GM19395 (cell line): ENCODE measurements at regions not wholly inside any gene's neighbourhood (a gene's known extent, or its start where the extent isn't known, plus 50 kb on each side); places are given as distances from the start of the nearest gene placed in this dataset.

Experiments
- ATAC-seq: cut with Tn5 transposase; IDR thresholded peaks from one replicate; pipeline ENCODE4 v1.9.1; 2021; ENCODE audit warnings: mild to moderate bottlenecking, moderate library complexity; ENCODE audit not compliant: unreplicated experiment

- no peak for ATAC-seq
Observed at GRCh38 chr17:77426676-77427386, 286.1 kb downstream of the SEC14L1 start.

- no peak for ATAC-seq
Observed at GRCh38 chr17:77427391-77427991, 286.7 kb downstream of the SEC14L1 start.

DNA sequence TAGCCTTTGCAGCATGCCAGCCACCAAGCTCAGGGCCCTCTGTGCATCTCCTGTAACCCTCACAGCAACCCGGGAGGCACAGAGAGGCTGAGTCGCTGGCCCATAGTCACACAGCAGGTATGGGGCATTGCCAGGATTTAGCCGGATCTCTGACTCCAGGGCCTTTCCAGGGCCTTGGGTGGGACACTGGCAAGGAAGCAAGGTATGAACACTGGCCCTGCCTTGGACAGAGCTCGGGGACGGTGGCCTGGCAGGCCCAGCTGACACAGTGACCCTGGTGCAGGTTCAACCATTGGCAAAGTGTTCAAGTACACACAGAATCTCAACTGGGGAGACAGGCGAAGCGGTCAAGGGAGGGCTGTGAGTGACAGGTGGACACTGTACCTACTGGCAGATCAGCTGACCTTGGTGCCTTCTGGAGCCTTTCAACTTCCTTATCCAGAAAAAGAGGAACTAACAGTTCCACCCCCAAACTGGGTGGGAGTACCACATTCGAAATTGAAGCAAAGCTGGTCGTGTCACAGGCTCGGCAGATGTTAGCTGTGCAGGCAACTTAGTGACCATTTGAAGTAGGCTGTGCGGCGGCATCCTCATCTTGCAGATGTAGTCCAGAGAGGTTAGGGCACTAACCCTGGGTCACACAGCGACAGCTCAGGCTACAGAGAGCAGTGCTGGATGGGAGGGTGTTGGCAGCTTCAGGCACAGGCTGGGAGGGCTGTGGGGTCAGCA is 287.4 kb downstream of the SEC14L1 start:
- ATAC-seq, result no peak

- no peak for ATAC-seq
Observed at GRCh38 chr17:77428749-77429368, 288.1 kb downstream of the SEC14L1 start.

- no peak for ATAC-seq
Observed at GRCh38 chr17:77429369-77429968, 288.7 kb downstream of the SEC14L1 start.

GRCh38 chr17:77429969-77430752 is 289.4 kb downstream of the SEC14L1 start:
- no peak for ATAC-seq

DNA sequence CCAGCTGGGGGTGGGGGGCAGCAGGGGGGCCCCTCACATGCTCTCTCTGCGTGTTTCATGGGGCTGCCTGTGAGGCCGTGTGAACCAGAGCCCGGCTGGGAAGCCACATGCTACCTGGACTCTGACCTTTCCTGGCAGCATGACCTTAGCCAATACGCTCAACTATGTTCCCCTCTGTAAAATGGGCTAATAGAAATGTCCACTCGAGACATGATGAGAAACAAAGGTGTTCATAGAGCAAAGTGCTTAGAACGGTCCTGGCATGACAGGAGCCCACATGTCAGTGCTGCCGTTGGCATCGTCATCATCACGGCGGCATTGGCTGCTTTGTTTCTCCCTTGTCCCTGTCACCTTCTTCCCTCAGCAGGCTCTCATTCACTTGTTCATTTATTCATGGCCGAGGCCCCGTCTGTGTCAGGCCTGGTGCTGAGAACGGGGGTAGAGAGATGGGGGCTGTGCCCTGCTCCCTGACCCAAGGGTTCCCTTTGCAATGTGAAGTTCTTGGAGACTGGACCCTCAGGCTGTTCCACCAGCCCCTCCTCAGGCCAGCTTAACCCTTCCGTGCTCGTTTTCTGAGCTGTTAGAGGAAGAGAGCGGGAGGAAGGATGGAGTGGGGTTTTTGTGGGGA is 291.4 kb downstream of the SEC14L1 start:
- no peak for ATAC-seq

- ATAC-seq, result no peak
Observed at GRCh38 chr17:77432742-77433141, 292.0 kb downstream of the SEC14L1 start.

GRCh38 chr17:77433385-77434135 is 292.8 kb downstream of the SEC14L1 start:
- peak; percentile 51 for ATAC-seq

DNA sequence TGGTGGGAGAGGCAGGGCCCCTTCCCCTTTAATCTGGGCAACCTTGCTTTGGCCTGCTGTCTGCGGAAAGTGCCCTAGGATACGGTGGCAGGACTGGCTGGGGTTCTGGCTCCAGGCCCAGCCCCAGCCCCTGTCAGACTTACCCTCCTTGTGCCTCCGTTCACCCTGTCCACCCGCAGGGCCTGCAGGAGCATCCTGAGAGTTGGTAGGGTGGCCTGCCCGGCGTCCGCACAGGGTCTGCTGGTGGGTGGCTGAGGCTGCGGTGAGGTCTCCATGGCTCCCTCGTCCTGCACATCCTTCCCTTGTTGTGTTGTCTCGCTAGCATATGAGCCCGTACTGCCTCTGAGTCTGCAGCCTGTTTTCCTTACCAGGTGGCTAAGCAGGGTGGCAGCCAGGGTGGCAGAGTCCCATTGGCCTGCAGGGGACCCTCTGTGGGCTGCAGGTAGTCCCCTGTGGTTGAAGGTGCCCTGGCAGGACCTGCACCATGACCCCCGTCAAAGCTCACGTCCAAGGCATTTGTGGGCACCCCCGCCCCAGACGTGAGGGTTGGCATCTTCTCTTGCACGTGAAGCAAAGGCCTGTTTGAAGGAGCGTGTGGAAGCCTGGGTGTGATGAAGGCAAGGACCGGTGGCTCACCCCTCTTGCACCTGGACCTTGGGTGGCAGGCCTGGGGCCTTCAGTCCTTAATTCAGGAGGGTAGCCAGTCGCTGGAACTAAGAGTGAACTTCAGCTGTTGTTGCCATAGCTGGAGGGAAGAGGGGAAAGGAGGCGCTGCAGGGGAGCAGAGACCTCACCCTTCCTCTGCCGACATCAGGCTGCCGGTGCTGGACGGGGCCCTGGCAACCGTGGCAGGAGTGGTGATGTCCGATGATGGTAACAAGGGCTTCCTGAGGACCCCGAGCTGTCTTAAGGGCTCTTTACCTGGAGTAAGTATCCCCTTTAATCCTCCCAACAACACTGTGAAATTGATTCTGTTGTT is 293.7 kb downstream of the SEC14L1 start:
- ATAC-seq, result no peak

GRCh38 chr17:77435272-77436057 is 294.7 kb downstream of the SEC14L1 start:
- ATAC-seq, result no peak

DNA sequence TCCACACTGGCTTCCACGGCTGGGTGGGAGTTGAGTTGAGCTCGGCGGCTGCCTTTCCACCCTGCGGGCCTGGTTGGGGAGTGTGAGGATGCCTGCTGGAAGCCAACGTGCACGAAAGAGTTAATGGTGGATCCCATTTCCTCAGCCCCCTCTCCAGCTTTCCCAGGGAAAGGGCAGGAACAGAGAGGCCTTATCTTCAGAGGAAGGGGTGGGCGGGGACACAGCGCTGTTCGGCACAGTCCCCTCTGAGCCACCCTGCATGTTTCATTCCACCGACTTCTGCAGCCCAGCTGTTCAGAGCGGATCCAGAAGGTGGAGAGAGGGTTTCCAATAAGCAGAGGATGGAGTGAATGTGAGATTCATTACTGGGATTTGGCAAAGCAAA is 295.3 kb downstream of the SEC14L1 start:
- ATAC-seq, result no peak

GRCh38 chr17:77436481-77436880 is 295.7 kb downstream of the SEC14L1 start:
- ATAC-seq, result no peak

GRCh38 chr17:77437017-77437416 is 296.2 kb downstream of the SEC14L1 start:
- no peak for ATAC-seq

GRCh38 chr17:77437747-77438146 is 297.0 kb downstream of the SEC14L1 start:
- no peak for ATAC-seq

DNA sequence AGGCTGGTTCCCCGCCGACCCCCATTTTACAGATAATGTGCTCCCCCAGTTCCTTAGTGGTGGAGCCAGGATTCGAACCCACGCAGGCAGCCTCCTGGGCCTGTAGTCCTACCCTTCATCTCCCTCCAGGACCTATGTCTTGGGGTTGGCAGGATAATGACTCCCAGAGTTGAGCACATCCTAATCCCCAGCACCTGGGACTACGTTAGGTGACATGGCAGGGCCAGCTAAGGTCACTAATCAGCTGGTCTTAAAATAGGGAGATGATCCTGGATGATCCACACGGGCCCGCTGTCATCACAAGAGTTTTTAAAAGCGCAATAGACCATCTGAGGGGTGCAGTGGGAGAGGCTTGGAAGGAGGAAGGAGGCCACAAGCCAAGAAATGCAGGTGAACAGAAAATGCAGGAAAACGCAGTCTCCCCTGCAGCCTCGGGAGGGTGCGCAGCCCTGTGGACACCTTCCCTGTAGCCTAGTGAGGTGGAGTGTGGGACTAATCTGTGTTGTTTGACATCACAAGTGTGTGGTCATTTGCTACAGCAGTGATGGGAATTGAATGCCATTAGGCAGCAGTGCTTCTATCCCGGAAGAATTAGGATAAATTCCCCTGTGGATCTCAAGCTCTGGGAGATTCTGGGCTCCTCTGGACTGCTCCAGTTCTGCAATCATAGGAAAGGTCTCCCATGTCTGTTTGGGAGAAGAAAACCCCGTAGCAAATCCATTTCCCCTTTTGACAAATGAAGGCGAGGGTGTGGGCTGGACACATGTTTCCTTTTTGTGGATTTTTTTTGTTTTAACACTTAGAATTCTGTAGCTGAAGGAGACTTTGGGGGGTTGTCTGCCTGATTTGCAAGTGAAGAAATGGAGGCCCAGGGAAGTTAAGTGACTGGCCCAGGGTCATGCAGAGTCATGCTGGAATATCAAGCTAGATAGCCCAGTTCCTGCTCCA is 297.7 kb downstream of the SEC14L1 start:
- ATAC-seq, result no peak
